ENCODE measurements at regions not wholly inside any gene's neighbourhood (a gene's known extent, or its start where the extent isn't known, plus 50 kb on each side); places are given as distances from the start of the nearest gene placed in this dataset.

- DNase-seq (ENCODE audit: low spot score) = no peak
- in situ Hi-C loops (cut with MboI; ENCODE audit: low sequenced_read_pairs, unreplicated experiment) = no loop called here
- TF ChIP-seq CTCF (IDR thresholded peaks at IDR 0.05; ENCODE audit: borderline replicate concordance, control extremely low read depth, extremely low read depth, insufficient read depth, missing control alignments) = no peak
Measured at GRCh38 chr10:100655760-100656421, 89.5 kb upstream of the PAX2 start.

GRCh38 chr10:100656454-100656853 is 88.9 kb upstream of the PAX2 start:
- peak; percentile 60 for DNase-seq (ENCODE audit: low spot score)
- in situ Hi-C loops (cut with MboI; ENCODE audit: low sequenced_read_pairs, unreplicated experiment) = no loop called here
- TF ChIP-seq CTCF (IDR thresholded peaks at IDR 0.05; ENCODE audit: borderline replicate concordance, control extremely low read depth, extremely low read depth, insufficient read depth, missing control alignments) = no peak

GRCh38 chr10:100658269-100658668 is 87.1 kb upstream of the PAX2 start:
- in situ Hi-C loops (cut with MboI; ENCODE audit: low sequenced_read_pairs, unreplicated experiment) = no loop called here
- no peak for DNase-seq (ENCODE audit: low spot score)
- TF ChIP-seq CTCF (IDR thresholded peaks at IDR 0.05; ENCODE audit: borderline replicate concordance, control extremely low read depth, extremely low read depth, insufficient read depth, missing control alignments) = no peak

- TF ChIP-seq CTCF (IDR thresholded peaks at IDR 0.05; ENCODE audit: borderline replicate concordance, control extremely low read depth, extremely low read depth, insufficient read depth, missing control alignments) = no peak
- no peak for DNase-seq (ENCODE audit: low spot score)
Measured at GRCh38 chr10:100659361-100660098, 85.9 kb upstream of the PAX2 start.

GRCh38 chr10:100660365-100660764 is 85.0 kb upstream of the PAX2 start:
- DNase-seq (ENCODE audit: low spot score) = no peak
- TF ChIP-seq CTCF (IDR thresholded peaks at IDR 0.05; ENCODE audit: borderline replicate concordance, control extremely low read depth, extremely low read depth, insufficient read depth, missing control alignments) = no peak
- in situ Hi-C loops (cut with MboI; ENCODE audit: low sequenced_read_pairs, unreplicated experiment) = no loop called here

More at GRCh38 chr10:100659361-100660098, 85.9 kb upstream of the PAX2 start:
- in situ Hi-C loops (cut with MboI; ENCODE audit: low sequenced_read_pairs, unreplicated experiment) = no loop called here

- DNase-seq (ENCODE audit: low spot score) = no peak
- in situ Hi-C loops (cut with MboI; ENCODE audit: low sequenced_read_pairs, unreplicated experiment) = no loop called here
- no peak for TF ChIP-seq CTCF (IDR thresholded peaks at IDR 0.05; ENCODE audit: borderline replicate concordance, control extremely low read depth, extremely low read depth, insufficient read depth, missing control alignments)
Measured at GRCh38 chr10:100660945-100661344, 84.4 kb upstream of the PAX2 start.
